ENCODE measurements at regions not wholly inside any gene's neighbourhood (a gene's known extent, or its start where the extent isn't known, plus 50 kb on each side); places are given as distances from the start of the nearest gene placed in this dataset.

GRCh38 chr4:189049682-189050081 is 891.0 kb upstream of the FRG1 start:
- FAIRE-seq = no peak

GRCh38 chr4:189050643-189051042 is 890.0 kb upstream of the FRG1 start:
- no peak for DNase-seq (ENCODE audit: low spot score in 2 of 2)
- FAIRE-seq = no peak

More at GRCh38 chr4:189049682-189050081, 891.0 kb upstream of the FRG1 start:
- DNase-seq (ENCODE audit: low spot score in 2 of 2) = no peak

DNA sequence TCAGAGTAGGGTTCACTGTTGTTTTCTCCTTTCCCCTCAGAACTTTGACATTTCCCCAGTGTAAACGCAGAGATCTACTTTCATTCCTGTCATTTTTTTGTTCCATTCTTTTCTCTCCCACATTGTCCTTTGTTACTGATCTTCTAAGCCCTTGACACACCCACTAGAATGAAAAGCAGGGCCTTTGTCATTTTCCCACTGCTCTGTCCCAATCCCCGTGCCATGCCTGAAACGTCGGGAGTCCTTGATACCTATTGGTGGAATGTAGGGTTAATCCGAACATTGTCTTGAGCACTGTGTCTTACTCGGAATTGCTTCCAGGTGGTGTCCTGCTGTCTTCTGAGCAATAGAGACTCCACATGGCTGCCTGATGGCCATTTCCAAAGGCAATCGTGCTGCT is 887.1 kb upstream of the FRG1 start:
- FAIRE-seq (no peak), DNase-seq (ENCODE audit: low spot score in 2 of 2) (no peak)

- DNase-seq (ENCODE audit: low spot score in 2 of 2) (no peak), FAIRE-seq (no peak)
These were observed 880.6 kb upstream of the FRG1 start for GRCh38 chr4:189060104-189060503.

DNA sequence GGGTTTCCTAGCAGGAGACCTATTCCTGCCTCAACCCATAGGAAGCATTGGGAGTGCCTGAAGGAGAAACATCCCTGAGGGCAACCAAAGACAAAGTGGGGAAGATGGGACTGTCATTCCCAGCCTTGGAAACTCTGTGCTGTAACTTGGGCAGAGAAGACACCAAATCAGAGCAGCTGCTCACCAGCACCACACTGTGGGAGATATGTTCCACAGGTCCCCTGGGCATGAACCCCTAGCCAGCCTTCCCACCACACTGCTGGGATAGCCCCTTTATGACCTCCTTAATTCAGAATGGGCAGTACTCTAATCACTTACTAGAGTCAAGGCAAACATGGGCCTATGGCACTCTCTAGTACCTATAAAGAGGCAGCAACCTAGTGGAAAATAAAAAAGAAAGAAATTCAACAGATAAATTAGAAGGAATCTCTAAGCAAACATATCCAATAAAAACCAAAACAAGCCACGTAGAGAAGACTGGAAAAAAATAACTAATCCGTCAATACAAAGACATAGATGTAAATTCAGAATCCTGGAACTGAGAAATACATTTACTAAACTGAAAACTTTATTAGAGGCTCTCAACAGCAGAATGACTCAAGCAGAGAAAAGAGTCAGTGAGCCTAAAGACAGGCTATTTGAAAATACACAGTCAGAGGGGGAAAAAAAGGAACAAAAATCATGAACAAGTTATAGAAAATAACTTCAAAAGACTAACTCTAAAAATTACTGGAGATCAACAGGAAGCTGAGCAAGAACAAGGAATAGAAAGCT is 878.4 kb upstream of the FRG1 start:
- DNase-seq (ENCODE audit: low spot score in 2 of 2) (no peak), FAIRE-seq (no peak)

GRCh38 chr4:189069772-189070171 is 870.9 kb upstream of the FRG1 start:
- FAIRE-seq (no peak), DNase-seq (ENCODE audit: low spot score in 2 of 2) (no peak)

GRCh38 chr4:189071241-189071640 is 869.4 kb upstream of the FRG1 start:
- FAIRE-seq (no peak), DNase-seq (ENCODE audit: low spot score in 2 of 2) (no peak)

- FAIRE-seq (no peak), DNase-seq (ENCODE audit: low spot score in 2 of 2) (no peak)
These were observed 866.9 kb upstream of the FRG1 start for GRCh38 chr4:189073739-189074138.

- FAIRE-seq (no peak), DNase-seq (ENCODE audit: low spot score in 2 of 2) (no peak)
These were observed 858.8 kb upstream of the FRG1 start for GRCh38 chr4:189081826-189082225.

- DNase-seq (ENCODE audit: low spot score in 2 of 2) (no peak), FAIRE-seq (no peak)
These were observed 856.9 kb upstream of the FRG1 start for GRCh38 chr4:189083769-189084168.

GRCh38 chr4:189084671-189085070 is 856.0 kb upstream of the FRG1 start:
- FAIRE-seq (no peak), DNase-seq (ENCODE audit: low spot score in 2 of 2) (no peak)

- FAIRE-seq (no peak), DNase-seq (ENCODE audit: low spot score in 2 of 2) (no peak)
These were observed 852.7 kb upstream of the FRG1 start for GRCh38 chr4:189087971-189088370.

DNA sequence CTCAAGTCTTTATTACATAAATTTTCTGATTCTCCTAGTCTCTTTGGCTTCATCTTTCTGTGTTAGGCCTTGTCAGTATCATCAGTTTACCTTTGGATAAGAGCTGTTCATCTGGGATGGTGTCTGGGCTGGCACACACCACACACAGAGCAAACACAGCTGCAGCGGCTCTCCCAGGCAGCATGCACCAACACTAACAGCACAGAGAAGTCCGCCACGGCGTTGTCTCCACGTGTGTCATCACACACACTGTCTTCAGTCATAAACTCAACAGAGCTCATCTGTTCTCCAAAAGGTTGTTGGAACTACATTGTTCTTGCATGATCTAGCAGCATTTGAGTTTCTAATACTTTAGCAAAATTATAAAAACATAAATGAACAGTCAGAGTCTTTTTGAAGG is 851.9 kb upstream of the FRG1 start:
- FAIRE-seq (no peak), DNase-seq (ENCODE audit: low spot score in 2 of 2) (no peak)

DNA sequence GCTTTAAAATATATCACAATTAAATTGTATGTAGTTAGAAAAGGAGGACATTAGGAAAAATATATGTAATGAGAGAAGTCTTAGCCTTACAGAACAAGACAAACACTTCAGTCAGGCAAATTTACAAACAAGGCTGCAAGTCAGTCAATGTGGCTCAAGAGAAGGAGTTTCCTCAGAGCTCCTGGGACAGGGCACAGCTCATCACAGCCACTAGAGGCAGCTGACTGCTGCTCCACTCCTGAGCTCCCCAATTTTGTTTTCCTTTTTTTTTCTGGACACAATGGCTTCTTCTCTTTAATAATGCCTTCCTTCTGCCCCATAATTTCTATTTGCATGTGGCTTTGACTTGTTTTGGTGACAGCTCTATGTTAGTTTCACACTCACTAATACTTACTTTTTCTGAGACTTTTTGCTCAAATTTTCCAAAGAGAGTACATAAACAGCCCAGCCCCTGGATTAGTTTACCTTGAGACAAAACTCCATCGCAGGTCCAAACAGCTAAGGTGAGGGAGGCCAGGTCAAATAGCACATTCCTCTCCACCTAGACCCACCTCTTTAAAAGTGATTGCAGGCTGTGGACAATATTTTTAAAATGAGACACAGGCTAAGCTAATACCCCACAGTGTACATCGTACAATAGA is 850.4 kb upstream of the FRG1 start:
- DNase-seq (ENCODE audit: low spot score in 2 of 2) (no peak), FAIRE-seq (no peak)

DNA sequence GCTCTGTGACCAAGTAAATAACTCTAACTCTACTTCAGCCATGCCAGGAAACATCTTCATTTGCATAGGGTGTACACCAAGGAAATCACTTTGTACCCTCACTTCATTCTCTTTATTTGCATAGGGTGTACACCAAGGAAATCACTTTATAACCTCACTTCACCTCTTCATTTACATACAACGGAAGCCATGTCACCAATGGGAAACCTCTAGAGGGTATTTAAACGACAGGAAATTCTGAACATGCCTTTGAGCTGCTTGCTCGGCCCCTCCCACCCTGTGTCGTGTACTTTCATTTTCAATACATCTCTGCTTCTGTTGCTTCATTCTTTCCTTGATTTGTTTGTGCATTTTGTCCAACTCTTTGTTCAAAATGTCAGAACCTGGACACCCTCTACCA is 848.1 kb upstream of the FRG1 start:
- no peak for DNase-seq (ENCODE audit: low spot score in 2 of 2)
- FAIRE-seq = no peak

- DNase-seq (ENCODE audit: low spot score in 2 of 2) = no peak
- no peak for FAIRE-seq
These were observed 844.6 kb upstream of the FRG1 start for GRCh38 chr4:189096108-189096507.

DNA sequence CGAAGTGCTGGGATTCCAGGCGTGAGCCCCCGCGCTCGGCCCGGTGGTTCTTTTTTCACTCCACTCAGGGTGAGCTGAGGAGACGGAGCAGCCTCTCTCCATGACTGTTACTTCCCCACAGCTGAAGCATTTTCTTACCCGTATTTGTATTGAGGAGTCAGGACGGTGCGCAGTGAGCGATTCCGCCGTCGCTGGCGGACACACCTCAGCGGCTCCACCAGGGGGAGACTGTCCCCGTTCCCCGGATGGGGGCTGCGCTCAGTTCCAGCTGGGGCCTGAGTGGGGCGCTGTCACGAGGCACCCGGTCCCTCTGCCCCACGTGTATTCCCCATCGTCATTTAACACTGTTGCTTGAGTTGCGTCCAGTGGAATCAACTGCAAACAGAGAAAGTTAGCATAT is 844.0 kb upstream of the FRG1 start:
- FAIRE-seq (no peak), DNase-seq (ENCODE audit: low spot score in 2 of 2) (no peak)

DNA sequence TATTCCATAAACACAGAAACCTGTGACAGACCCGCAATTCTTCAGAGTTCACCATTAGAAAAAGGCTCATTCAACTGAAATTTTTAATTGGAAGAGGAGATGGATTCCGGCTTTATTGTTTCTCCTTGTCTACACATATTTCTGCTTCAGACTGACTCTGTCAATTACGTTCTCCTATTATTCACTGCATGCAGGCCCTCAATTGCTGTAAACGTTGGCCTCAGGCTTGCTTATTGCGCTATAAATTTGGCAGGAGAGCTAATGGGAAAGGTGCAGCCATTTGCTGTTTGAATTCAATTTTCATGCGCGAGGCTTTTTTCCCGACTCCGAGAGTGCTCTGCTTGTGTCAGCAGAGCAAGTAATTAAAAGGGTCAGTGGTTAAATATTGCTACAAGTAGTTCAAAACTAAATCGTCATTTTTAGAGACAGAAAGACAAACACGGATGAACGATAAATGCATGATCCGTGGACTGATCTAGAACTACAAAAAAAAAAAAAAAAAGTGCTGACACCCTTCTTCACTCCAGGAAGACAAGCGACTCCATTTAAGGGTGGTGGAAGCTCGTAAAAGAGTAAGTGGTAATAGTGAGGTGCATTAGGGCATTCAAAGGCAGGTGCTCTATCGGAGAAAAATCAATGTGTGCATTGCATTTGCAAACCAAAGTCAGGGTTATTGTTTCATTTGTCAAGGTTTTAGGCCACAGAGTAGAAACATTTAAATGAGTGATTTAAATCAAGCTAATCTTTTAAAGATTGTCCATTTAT is 841.6 kb upstream of the FRG1 start:
- DNase-seq (ENCODE audit: low spot score in 2 of 2) (no peak), FAIRE-seq (no peak)

DNA sequence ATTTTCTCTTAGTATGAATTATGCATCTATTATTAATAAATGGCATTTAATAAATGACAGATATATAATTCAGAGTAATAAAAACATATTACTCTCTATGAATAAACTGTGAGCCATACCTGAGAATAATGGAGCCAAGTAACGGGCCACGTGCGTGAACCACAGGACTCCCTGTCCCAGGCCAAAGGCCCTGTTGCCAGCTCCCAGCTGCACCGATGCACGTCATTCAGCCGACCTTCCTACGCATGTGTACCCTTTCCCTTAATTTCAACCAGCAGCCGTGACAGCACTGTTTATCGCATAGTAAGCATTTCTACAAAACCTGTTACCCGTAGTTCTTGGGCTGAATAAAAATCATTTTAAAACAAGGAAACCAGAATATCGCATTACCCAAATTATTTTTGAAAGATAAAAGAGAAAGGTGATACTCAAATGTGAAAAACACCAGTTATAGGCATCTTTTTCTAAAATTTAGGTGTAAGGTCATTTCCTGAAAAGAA is 827.2 kb upstream of the FRG1 start:
- no peak for FAIRE-seq
- no peak for DNase-seq (ENCODE audit: low spot score in 2 of 2)

- DNase-seq (ENCODE audit: low spot score in 2 of 2) (no peak), FAIRE-seq (no peak)
These were observed 823.2 kb upstream of the FRG1 start for GRCh38 chr4:189117426-189117825.

- DNase-seq (ENCODE audit: low spot score in 2 of 2) = no peak
- no peak for FAIRE-seq
These were observed 819.3 kb upstream of the FRG1 start for GRCh38 chr4:189121336-189121735.

Measured in frontal cortex (tissue), 3 donors.